Suprapubic skin (tissue), 4 donors: ENCODE measurements at regions not wholly inside any gene's neighbourhood (a gene's known extent, or its start where the extent isn't known, plus 50 kb on each side); places are given as distances from the start of the nearest gene placed in this dataset.

ENCODE experiments used
- DNase-seq, 2 donors: peaks; one replicate each; pipeline ENCODE4 v3.0.0-alpha.2; 2019; ENCODE audit warnings: low spot score in 2 of 2
- H3K27ac ChIP-seq: fragments of 200-600 bp; sonication (generic); one replicate; pipeline ENCODE4 v1.5.1; 2019
- H3K27me3 ChIP-seq: fragments of 200-600 bp; sonication (generic); one replicate; pipeline ENCODE4 v1.5.1; 2019
- H3K36me3 ChIP-seq: fragments of 200-600 bp; sonication (generic); one replicate; pipeline ENCODE4 v1.5.1; 2019
- H3K4me1 ChIP-seq: fragments of 200-600 bp; sonication (generic); one replicate; pipeline ENCODE4 v1.5.1; 2019
- H3K4me3 ChIP-seq: fragments of 200-600 bp; sonication (generic); one replicate; pipeline ENCODE4 v1.5.1; 2019; ENCODE audit warnings: mild to moderate bottlenecking
- H3K9me3 ChIP-seq: fragments of 200-600 bp; sonication (generic); one replicate; pipeline ENCODE4 v1.5.1; 2019
- EP300 ChIP-seq: sonication (generic); formaldehyde crosslinking; IDR thresholded peaks from one replicate; pipeline ENCODE4 v1.6.1; 2017; ENCODE audit warnings: antibody characterized with exemption
- POLR2A ChIP-seq, 2 donors: fragments of 450-650 bp; IDR thresholded peaks; one replicate each; pipeline ENCODE4 v1.6.1; 2017; ENCODE audit warnings: antibody characterized with exemption in 2 of 2, mild to moderate bottlenecking in 2 of 2, moderate library complexity in 2 of 2
- POLR2AphosphoS5 ChIP-seq, 3 donors: sonication (generic); formaldehyde crosslinking; IDR thresholded peaks; one replicate each; pipeline ENCODE4 v1.6.1; 2017; ENCODE audit warnings: antibody characterized with exemption in 3 of 3
- WGBS: methylation state at CpG from one replicate; pipeline ENCODE4 v1.1.5; 2018; 5-methylcytosine and 5-hydroxymethylcytosine counted together
- TF ChIP-seq, protein P1 (sequence below), 2 donors: fragments of 200-600 bp in 1 of 2; fragments of 450-650 bp in 1 of 2; sonication (generic) in 1 of 2; IDR thresholded peaks; one replicate each; pipeline ENCODE4 v1.5.1; 2016 to 2019; ENCODE audit warnings: antibody characterized with exemption in 2 of 2, mild to moderate bottlenecking in 1 of 2, moderate library complexity in 1 of 2

DNA sequence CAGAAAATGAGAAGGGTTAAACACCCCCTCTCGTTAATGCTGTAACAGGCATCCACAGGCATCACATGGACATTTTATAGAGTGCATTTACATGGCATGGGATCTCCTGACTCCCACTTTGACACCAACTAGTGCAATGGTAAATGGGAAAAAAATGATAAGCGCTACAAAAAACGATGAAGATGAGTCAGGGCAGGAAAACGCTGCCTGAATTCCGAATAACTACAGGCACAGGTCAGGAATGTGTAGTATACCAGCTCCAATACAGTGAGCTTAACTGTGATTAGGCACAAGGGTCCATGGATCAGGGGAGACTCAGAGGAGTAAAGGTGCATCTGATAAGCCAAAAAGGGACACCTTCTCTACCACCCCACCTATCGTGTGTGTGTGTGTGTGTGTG, 223.6 kb downstream of the FOXO1 start:
- Histone ChIP-seq H3K27me3 (no peaks in the 10 kb centered on the region), H3K9me3 (no peaks in the 10 kb centered on the region), H3K4me1 (peaks cover 25% of the 10 kb centered on the region), H3K4me3 (no peak overlapping the region), H3K27ac (no peak overlapping the region), H3K36me3 (no peaks in the 10 kb centered on the region)
- no peak for TF ChIP-seq POLR2AphosphoS5 (IDR thresholded peaks at IDR 0.05)
- TF ChIP-seq POLR2A (IDR thresholded peaks at IDR 0.05): no peak
- TF ChIP-seq, protein P1, sequence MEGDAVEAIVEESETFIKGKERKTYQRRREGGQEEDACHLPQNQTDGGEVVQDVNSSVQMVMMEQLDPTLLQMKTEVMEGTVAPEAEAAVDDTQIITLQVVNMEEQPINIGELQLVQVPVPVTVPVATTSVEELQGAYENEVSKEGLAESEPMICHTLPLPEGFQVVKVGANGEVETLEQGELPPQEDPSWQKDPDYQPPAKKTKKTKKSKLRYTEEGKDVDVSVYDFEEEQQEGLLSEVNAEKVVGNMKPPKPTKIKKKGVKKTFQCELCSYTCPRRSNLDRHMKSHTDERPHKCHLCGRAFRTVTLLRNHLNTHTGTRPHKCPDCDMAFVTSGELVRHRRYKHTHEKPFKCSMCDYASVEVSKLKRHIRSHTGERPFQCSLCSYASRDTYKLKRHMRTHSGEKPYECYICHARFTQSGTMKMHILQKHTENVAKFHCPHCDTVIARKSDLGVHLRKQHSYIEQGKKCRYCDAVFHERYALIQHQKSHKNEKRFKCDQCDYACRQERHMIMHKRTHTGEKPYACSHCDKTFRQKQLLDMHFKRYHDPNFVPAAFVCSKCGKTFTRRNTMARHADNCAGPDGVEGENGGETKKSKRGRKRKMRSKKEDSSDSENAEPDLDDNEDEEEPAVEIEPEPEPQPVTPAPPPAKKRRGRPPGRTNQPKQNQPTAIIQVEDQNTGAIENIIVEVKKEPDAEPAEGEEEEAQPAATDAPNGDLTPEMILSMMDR (IDR thresholded peaks at IDR 0.05): no peak
- no peak for TF ChIP-seq EP300
- no peak for DNase-seq
- WGBS: 71% methylated on average over 6 of the region's 6 CpGs

DNA sequence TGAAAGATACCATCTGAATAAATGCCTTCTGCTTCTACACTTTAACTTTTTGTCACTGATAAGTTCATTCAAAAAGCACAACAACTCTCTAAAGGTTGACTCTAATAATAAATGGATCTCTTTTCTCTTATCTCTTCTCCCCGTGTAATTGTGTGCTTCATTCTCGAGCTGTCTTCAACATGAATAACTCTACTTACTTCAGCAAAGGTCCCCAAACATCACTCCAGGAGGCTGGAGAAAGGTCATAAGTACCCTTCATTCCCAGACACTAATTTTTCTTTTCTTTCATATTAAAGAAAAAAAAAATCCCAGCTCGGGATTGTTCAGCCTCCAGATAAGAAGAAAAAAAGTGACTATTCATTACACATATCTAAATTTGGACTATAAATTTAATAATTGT, 222.2 kb downstream of the FOXO1 start:
- Histone ChIP-seq H3K36me3 (no peaks in the 10 kb centered on the region), H3K4me1 (peaks cover 18% of the 10 kb centered on the region), H3K4me3 (no peak overlapping the region), H3K27ac (no peak overlapping the region), H3K9me3 (no peaks in the 10 kb centered on the region), H3K27me3 (no peaks in the 10 kb centered on the region)
- no peak for TF ChIP-seq EP300
- TF ChIP-seq, protein P1 (IDR thresholded peaks at IDR 0.05): no peak
- TF ChIP-seq POLR2AphosphoS5 (IDR thresholded peaks at IDR 0.05): no peak
- no peak for TF ChIP-seq POLR2A (IDR thresholded peaks at IDR 0.05)
- WGBS: 93% methylated on average over 3 of the region's 3 CpGs
- no peak for DNase-seq

DNA sequence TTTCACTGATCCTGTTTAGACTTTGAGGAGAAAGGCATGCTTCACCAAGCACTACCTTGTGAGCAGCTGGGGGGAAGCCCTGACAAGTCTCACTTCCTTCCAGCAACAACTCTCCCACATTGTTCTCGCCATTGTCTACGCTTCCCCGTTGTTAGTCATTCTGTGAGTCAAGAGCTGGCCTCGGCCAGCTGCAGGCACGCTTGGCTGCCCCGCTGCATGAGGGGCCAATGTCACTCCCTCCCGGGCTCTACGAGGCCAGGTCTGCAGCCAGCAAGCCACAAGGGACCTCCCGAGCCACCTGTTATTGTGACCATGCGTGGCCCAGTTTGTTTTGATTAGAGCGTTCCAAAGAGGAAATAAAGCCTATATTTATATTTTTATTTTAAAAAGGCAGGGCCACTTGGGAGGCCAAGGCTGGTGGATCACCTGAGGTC, 220.9 kb downstream of the FOXO1 start:
- no peaks in the 10 kb centered on the region for H3K27me3 ChIP-seq
- H3K4me1 ChIP-seq: peaks cover 9% of the 10 kb centered on the region
- H3K9me3 ChIP-seq: no peaks in the 10 kb centered on the region
- 72% methylated on average over 11 of the region's 11 CpGs for WGBS
- H3K4me3 ChIP-seq: no peak overlapping the region
- TF ChIP-seq, protein P1 (IDR thresholded peaks at IDR 0.05): no peak
- TF ChIP-seq EP300 (no peak), POLR2AphosphoS5 (IDR thresholded peaks at IDR 0.05) (no peak)
- H3K36me3 ChIP-seq: no peaks in the 10 kb centered on the region
- H3K27ac ChIP-seq: no peak overlapping the region
- no peak for DNase-seq

DNA sequence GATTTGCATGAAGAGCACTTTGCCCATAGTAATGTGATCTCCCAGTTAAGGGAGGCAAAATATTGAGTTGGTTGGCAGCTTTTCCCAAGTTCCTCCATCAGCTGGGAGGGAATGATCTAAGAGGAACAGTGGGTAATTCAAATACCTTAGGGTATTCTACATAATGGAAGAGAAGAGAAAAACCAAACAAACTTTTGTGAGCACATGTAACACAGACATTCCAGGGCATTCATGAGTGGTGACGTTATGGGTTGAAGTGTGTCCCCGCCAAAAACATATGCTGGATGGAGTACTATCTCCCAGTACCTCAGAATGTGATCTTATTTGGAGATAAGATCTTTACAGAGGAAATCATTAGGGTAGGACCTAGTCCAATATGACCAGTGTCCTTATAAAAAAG, 220.1 kb downstream of the FOXO1 start:
- Histone ChIP-seq H3K27ac (no peak overlapping the region), H3K27me3 (no peaks in the 10 kb centered on the region), H3K4me3 (no peak overlapping the region), H3K36me3 (no peaks in the 10 kb centered on the region), H3K4me1 (peaks cover 2% of the 10 kb centered on the region), H3K9me3 (no peaks in the 10 kb centered on the region)
- no peak for DNase-seq
- TF ChIP-seq POLR2AphosphoS5 (IDR thresholded peaks at IDR 0.05) (no peak), EP300 (no peak), POLR2A (IDR thresholded peaks at IDR 0.05) (no peak)
- TF ChIP-seq, protein P1 (IDR thresholded peaks at IDR 0.05): no peak
- 63% methylated on average over 2 of the region's 2 CpGs for WGBS

DNA sequence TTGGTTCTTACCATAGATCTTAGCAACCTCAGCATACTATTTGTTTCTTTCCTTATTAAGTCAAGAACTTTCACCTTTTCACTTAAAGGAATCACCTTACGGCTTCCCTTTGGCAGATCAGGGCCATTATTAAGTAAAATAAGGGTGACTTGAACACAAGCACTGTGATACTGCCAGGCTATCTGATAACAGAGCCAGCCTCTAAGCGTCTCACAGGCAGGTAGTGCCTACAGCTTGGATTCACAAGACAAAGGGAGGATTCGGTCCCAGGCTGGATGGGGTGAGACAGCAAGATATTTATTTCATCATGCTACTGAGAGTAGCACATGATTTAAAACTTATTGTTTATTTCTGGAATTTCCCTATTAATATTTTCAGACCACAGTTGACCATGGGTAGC, 218.6 kb downstream of the FOXO1 start:
- TF ChIP-seq POLR2AphosphoS5 (IDR thresholded peaks at IDR 0.05) (no peak), EP300 (no peak), POLR2A (IDR thresholded peaks at IDR 0.05) (no peak)
- TF ChIP-seq, protein P1 (IDR thresholded peaks at IDR 0.05): no peak
- no peak for DNase-seq
- Histone ChIP-seq H3K9me3 (no peaks in the 10 kb centered on the region), H3K27ac (no peak overlapping the region), H3K4me3 (no peak overlapping the region), H3K27me3 (no peaks in the 10 kb centered on the region), H3K36me3 (no peaks in the 10 kb centered on the region), H3K4me1 (peaks cover 11% of the 10 kb centered on the region)
- 88% methylated on average over 3 of the region's 3 CpGs for WGBS
